ENCODE measurements at regions not wholly inside any gene's neighbourhood (a gene's known extent, or its start where the extent isn't known, plus 50 kb on each side); places are given as distances from the start of the nearest gene placed in this dataset.
A peak's percentile ranks its signal among the peaks of the same experiment; 100 is the strongest.
"Not testable (repeated sequence)": the region's sequence is repeated elsewhere in the genome, so short reads cannot be mapped to it uniquely, and the experiment has no call there.

DNA sequence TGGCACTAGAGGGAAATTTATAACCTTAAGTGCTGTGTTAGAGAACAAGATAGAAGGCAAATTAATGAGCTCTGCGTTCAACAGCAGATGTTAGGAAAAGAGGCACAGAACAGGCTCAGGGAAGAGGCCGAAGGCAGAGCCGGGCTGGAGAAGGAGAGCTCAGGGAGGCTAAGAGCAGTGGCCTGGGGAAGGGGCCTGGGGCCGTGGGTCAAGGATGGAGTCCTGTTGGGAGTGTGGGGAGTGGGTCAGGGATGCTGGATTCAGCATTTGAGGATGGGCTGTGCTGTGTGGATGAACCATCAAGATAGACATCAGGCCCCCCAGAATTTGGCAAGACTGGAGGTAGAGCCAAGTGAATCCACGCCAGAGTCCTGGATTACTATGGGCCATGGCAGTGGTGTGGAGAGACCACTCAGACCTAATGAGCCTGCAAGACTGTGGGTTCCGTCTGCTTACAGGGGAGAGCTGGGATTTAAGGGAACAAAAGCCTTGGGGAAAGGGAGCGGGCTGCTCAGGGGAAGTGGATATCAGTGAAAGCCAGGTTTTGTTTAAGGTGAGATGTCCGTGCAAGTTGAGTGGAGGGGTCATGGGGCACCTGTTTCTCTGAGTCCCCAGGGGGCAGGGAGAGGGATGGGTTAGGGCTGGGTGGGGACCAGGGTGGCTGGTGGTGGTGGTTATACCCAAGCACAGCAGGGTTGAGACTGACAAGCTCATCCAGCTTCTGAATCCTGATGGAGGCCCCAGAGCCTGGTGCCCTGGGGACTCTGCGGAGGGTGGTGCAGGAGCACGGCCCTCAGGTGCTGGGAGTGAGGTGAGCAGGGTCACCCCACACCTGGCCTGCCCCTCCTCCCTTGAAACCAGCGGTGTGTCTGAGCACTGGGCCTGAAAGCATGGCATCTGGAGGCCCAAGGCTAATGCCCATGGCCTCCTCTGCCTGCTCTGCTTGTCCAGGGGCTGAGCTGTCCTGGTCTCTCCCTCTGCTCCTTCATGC, 101.7 kb downstream of the BMS1 start:
- ATAC-seq, result no peak
- DNase-seq (ENCODE audit: low spot score), result no peak

- DNase-seq (ENCODE audit: low spot score), result no peak
- ATAC-seq, result no peak
Observed at GRCh38 chr10:42885491-42886270, 103.1 kb downstream of the BMS1 start.

DNA sequence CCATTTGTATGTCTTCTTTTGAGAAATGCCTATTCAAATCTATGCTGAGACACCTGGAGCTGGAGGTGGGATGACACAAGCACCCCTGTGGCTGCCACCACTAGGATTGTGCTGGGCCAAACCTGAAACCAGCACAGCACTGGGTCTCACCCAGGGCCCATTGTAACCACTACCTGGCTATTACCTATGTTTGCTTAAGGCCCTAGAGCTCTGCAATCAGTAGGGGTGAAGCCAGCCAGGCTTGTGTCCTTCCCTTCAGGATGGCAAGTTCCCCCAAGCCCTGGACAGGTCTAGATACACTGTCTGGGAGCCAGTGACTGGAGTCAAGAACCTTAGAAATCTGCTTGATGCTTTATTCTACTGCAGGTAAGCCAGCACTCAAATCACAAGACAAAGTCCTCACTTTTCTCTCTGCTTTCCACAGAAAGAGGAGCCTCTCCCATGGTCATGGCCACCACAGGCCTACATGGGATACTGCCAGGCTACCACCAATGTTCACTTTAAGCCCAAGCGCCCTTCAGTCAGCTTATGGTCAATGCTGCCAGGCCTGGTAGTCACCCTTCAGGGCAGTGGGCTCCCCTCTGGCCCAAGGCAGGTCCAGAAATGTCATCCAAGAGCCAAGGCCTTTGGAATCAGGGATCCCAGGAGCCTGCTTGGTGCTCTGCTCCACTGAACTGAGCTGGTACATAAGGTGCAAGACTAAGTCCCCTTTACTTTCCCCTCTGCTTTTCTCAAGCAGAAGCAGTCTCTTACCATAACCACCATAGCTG, 105.3 kb downstream of the BMS1 start:
- DNase-seq (ENCODE audit: low spot score) (no peak), ATAC-seq (no peak)

DNA sequence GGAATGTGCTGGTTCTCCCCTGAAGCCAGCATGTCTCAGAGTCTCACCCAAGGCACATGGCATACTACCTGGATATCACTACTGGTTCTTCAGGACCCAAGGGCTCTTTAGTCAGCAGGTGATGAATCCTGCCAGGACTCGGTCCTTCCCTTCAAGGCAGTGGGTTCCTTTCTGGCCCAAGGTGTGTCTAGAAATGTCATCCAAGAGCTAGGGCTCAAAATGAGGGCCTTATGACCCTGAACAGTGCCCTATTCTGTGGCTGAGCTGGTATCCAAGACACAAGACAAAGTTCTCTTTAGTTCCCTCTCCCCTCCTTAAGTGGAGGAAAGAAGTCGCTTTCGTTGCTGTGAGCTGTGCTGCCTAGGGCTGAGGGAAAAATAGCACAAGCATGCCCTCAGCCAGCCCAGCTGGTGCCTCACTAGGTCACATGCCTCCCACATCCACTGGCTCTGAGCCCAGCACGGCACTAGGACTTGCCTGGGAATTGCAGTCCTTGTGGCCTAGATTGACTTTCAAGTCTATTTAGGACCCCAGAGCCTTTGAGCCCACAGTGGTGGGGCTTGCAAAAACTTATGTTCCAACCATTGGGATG, 106.0 kb downstream of the BMS1 start:
- DNase-seq (ENCODE audit: low spot score) (no peak), ATAC-seq (no peak)

DNA sequence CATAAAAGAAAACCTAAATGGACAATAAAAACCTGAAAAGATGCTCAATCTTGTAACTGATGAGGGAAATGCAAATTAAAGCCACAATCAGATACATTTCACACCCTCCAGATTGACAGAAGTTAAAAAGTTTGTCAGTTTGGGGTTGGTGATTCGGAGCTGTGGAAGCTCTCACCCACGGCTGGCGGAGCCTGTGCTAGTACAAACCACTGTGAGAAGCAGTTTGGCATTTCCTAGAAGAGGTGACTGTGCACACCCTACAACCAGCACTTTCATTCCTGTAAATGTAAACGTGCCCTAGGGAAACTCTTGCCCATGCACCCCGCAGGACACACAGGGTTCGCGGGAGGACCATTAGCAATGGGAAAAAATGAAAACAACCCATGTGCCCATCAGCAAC, 114.1 kb downstream of the BMS1 start:
- ATAC-seq, result no peak
- no peak for DNase-seq (ENCODE audit: low spot score)

DNA sequence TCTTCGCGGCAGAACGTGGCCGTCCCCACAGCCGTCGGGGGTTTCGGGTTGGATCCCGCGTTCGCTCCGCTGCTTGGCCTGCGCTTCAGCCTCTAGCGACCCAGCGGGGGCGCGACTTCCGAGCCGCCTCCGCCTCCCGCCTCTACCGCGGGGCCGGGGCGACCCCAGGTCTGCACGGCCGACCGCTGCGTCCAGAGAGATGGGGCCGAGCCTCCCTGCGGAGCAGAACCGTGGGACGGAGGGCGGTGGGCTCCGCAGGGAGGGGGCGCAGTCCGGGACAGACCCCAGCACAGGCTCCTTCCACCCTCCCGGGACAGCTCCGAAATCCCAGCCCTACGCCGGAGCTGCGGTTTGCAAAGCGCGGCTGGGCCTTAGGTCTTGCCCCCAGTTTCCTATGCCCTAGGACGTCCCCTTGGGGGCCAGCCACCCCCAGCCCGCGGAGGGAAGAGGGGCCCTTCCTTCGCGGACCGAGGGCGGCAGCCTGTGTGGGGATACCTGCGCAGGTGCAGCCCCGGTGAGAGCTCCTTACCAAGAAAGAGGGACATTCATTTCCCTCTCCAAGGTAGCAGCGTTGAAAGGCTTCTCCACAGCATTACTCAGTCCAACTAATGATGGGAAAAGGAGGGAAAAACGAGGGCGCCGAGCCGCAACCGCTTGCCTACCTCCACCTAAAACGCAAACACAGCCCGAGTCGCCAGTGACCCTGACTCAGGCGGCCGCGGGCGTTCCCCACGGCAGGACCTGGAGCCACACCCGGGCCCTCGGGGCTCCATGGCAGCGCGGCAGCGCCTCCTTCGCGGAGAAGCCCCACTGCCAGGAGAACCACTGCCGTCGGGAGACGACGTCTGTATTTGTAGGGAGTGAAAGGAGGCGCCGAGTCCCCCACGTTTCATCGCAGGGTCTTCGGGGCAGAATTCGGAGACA, 115.7 kb downstream of the BMS1 start:
- no peak for DNase-seq (ENCODE audit: low spot score)
- ATAC-seq, result no peak

- DNase-seq (ENCODE audit: low spot score) (no peak), ATAC-seq (no peak)
Observed at GRCh38 chr10:42899036-42899435, 116.4 kb downstream of the BMS1 start.

DNA sequence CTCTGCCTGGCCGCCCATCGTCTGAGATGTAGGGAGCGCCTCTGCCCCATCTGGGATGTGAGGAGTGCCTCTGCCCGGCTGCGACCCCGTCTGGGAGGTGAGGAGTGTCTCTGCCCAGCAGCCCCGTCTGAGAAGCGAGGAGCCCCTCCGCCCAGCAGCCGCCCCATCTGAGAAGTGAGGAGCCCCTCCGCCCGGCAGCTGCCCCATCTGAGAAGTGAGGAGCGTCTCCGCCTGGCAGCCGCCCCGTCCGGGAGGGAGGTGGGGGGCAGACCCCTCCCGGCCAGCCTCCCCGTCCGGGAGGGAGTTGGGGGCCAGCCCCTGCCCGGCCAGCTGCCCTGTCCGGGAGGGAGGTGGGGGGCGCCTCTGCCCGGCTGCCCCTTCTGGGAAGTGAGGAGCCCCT, 117.8 kb downstream of the BMS1 start:
- ATAC-seq; DNase-seq (ENCODE audit: low spot score): not testable (repeated sequence)

- ATAC-seq (no peak), DNase-seq (ENCODE audit: low spot score) (no peak)
Observed at GRCh38 chr10:42911359-42911758, 128.8 kb downstream of the BMS1 start.

DNA sequence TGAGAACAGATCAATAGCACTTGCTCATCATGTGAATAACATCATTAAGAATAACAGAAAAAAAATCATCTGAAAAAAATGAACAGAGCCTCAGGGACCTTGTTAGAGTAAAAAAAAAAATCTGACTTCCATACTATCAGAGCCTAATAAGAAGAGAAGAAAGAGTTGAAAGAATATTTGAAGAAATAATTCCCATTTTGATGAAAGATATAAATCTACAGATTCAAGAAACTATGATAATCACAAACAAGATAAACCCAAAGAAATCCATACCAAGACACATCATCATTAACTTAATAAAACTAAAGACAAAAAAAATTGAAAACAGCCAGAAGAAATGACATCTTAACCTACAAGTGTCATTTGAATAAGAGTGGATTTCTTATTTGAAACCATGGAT, 134.4 kb downstream of the BMS1 start:
- DNase-seq (ENCODE audit: low spot score), result no peak
- no peak for ATAC-seq

- DNase-seq (ENCODE audit: low spot score) (no peak), ATAC-seq (no peak)
Observed at GRCh38 chr10:42917821-42918220, 135.2 kb downstream of the BMS1 start.

DNA sequence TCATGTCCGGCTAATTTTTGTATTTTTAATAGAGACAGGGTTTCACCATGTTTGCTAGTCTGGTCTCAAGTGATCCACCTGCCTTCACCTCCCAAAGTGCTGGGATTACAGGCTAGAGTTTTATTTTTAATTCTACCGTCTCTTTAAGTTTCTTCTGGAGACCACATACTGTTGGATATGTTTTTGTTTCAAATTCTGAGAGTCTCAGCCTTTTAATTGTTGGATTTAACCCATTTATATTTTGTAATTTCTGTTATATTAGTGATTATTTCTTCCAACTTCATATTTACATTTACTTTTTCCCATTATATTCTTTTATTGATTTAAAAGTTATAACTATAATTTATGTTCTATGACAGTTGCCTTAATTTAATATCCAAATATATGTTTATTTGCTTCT, 139.4 kb downstream of the BMS1 start:
- ATAC-seq, result no peak
- DNase-seq (ENCODE audit: low spot score), result no peak

DNA sequence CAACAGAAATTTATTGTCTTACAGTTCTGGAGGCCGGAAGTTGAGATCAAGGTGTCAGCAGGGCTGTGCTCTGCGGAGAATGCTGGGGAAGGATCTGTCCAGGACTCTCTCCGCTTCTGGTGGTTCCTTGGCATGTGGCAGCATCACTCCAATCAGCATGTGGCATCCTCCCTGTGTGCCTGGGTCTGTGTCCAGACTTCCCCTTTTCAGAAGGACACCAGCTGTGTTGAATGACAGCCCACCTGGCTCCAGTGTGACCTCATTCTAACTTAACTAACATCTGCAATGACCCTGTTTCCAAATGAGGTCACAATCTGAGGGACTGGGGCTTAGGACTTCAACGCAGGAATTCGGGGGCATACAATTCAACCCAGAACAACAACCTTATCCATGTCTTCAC, 141.9 kb downstream of the BMS1 start:
- DNase-seq (ENCODE audit: low spot score), result no peak
- ATAC-seq, result no peak

GRCh38 chr10:42926843-42927242, 144.2 kb downstream of the BMS1 start:
- no peak for ATAC-seq
- no peak for DNase-seq (ENCODE audit: low spot score)

GRCh38 chr10:42928064-42928463, 145.5 kb downstream of the BMS1 start:
- DNase-seq (ENCODE audit: low spot score) (no peak), ATAC-seq (no peak)

DNA sequence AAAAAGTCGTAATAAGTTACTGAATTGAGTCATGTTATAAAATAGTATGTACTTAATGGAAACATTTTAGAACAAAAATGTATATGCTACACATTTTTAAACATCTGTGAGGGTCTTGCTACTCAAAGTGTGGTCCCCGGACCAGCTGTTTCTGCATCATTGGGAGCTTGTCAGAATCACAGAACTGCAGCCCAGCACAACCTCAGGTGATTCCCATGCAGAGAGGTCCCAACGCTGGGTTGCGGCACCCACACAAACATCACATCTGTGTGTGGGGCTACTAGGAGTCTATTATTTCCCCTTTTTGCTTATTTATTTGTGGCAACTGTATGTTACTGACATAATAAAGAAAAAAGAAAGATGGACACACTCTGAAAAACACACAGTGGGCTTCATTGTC, 146.6 kb downstream of the BMS1 start:
- DNase-seq (ENCODE audit: low spot score) (no peak), ATAC-seq (no peak)

DNA sequence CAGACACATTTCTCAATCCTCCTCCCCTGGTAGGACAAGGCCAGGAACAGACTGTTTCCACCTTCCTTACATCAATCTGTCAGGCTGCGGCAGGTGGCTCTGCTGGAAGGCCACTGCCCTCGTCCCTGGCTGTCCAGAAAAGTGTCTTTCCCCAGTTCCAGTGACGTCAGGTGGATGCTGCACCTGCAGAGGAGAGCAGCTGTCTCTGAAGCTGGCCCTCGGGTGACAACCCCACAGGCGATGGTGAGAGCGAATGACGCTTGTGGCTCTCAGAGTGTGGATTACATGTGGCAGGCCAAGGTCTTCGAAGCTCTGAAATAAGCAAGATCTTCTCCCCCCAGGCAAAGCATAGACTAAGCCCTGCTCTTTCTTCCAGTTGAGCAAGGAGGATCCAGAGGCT, 146.9 kb upstream of the RET start:
- no peak for DNase-seq (ENCODE audit: low spot score)
- ATAC-seq, result no peak

GRCh38 chr10:42930516-42931192, 146.2 kb upstream of the RET start:
- DNase-seq (ENCODE audit: low spot score), result peak; percentile 39

DNA sequence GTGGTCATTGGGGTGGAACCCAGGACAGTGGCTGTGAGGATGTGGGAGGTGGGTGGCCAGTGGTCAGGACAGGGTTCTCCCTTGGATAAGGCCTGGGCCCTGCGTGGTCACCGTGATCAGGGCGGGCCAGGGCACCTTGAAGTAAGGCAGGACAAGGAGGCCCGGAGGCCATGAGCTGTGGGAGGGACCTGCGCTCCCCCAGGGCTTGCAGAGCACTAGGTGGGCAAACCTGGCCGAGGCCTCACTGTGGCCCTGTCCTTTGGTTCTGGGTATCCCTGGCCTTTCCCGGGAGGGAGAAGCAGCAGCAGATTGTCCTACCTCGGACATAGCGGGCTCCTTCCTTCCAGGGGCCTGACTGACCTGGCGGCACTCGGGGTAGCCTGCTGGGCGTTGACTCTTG, 144.8 kb upstream of the RET start:
- DNase-seq (ENCODE audit: low spot score), result peak; percentile 35
- ATAC-seq, result no peak

More at GRCh38 chr10:42930516-42931192, 146.2 kb upstream of the RET start:
- no peak for ATAC-seq
